Stomach (tissue), 8 donors: ENCODE measurements at regions not wholly inside any gene's neighbourhood (a gene's known extent, or its start where the extent isn't known, plus 50 kb on each side); places are given as distances from the start of the nearest gene placed in this dataset.

Experiments used
- DNase-seq, 2 donors: peaks; one replicate each; pipeline versions ENCODE4 v3.0.0 to v3.0.0-alpha.2; 2013 to 2019
- H3K27ac ChIP-seq, 5 donors: fragments of 200-600 bp in 4 of 5; sonication (generic) in 4 of 5; one replicate each; pipeline ENCODE4 v1.5.1; 2013 to 2019; ENCODE audit warnings: mild to moderate bottlenecking in 1 of 5, moderate library complexity in 1 of 5
- H3K27me3 ChIP-seq, 3 donors: fragments of 200-600 bp; sonication (generic); one replicate each; pipeline ENCODE4 v1.5.1; 2017 to 2019; ENCODE audit warnings: mixed run types in 1 of 3
- H3K36me3 ChIP-seq, 4 donors: fragments of 200-600 bp; sonication (generic); 1 replicate in 3 of 4; 2 replicates in 1 of 4; pipeline ENCODE4 v1.5.1; 2016 to 2019
- H3K4me1 ChIP-seq, 4 donors: fragments of 200-600 bp; sonication (generic); one replicate each; pipeline ENCODE4 v1.5.1; 2016 to 2019
- H3K4me3 ChIP-seq, 4 donors: fragments of 200-600 bp; sonication (generic) in 3 of 4; one replicate each; pipeline ENCODE4 v1.5.1; 2016 to 2019; ENCODE audit warnings: mild to moderate bottlenecking in 1 of 4
- H3K9me3 ChIP-seq, 4 donors: fragments of 200-600 bp; sonication (generic); one replicate each; pipeline ENCODE4 v1.5.1; 2016 to 2019
- EP300 ChIP-seq: sonication (generic); formaldehyde crosslinking; IDR thresholded peaks from one replicate; pipeline ENCODE4 v1.6.1; 2017; ENCODE audit warnings: antibody characterized with exemption
- POLR2A ChIP-seq, 4 donors: fragments of 450-650 bp; IDR thresholded peaks; one replicate each; pipeline ENCODE4 v1.6.1; 2016; ENCODE audit warnings: antibody characterized with exemption in 4 of 4, control low read depth in 2 of 4, mild to moderate bottlenecking in 1 of 4, moderate library complexity in 1 of 4
- POLR2AphosphoS5 ChIP-seq, 3 donors: sonication (generic); formaldehyde crosslinking; IDR thresholded peaks; one replicate each; pipeline ENCODE4 v1.6.1; 2016; ENCODE audit warnings: antibody characterized with exemption in 3 of 3
- WGBS, 5 donors: extraction: QIAGEN DNeasy Blood & Tissue Kit in 3 of 5; methylation state at CpG; one replicate each; pipeline versions ENCODE4 v1.1.5 to v1.1.7; 2013 to 2018; 5-methylcytosine and 5-hydroxymethylcytosine counted together
- intact Hi-C: fragments of 100-400 bp; cut with DNase I; formaldehyde crosslinking; loops from one replicate; pipeline ENCODE4 v1.15.1; 2023; ENCODE audit warnings: low total_unique reads
- TF ChIP-seq, protein P1 (sequence below), 7 experiments: fragments of 450-650 bp in 4 of 7; fragments of 200-600 bp in 3 of 7; sonication (generic) in 3 of 7; IDR thresholded peaks; one replicate each; pipeline ENCODE4 v1.5.1; 2016 to 2019; ENCODE audit warnings: antibody characterized with exemption in 7 of 7, control low read depth in 2 of 7, mild to moderate bottlenecking in 1 of 7
- donor health status: healthy with polysubstance abuse.
- donor health status: Bipolar disorder and iron deficiency.
- donor health status: healthy.

- no peak for TF ChIP-seq POLR2AphosphoS5 (IDR thresholded peaks at IDR 0.05)
- no peak for TF ChIP-seq POLR2A (IDR thresholded peaks at IDR 0.05)
- TF ChIP-seq, protein P1, sequence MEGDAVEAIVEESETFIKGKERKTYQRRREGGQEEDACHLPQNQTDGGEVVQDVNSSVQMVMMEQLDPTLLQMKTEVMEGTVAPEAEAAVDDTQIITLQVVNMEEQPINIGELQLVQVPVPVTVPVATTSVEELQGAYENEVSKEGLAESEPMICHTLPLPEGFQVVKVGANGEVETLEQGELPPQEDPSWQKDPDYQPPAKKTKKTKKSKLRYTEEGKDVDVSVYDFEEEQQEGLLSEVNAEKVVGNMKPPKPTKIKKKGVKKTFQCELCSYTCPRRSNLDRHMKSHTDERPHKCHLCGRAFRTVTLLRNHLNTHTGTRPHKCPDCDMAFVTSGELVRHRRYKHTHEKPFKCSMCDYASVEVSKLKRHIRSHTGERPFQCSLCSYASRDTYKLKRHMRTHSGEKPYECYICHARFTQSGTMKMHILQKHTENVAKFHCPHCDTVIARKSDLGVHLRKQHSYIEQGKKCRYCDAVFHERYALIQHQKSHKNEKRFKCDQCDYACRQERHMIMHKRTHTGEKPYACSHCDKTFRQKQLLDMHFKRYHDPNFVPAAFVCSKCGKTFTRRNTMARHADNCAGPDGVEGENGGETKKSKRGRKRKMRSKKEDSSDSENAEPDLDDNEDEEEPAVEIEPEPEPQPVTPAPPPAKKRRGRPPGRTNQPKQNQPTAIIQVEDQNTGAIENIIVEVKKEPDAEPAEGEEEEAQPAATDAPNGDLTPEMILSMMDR (IDR thresholded peaks at IDR 0.05): no peak
- TF ChIP-seq EP300: no peak
- DNase-seq: no peak
- H3K27me3 ChIP-seq: no peaks in the 10 kb centered on the region
- H3K36me3 ChIP-seq: no peaks in the 10 kb centered on the region
- H3K4me1 ChIP-seq: peaks cover 0 to 8% (median 0%) of the 10 kb centered on the region in 4 donors
- no peak overlapping the region for H3K4me3 ChIP-seq
- 65 to 74% (median 66%) methylated on average over 7 of the region's 7 CpGs for WGBS, 5 donors
- intact Hi-C loops: no loop called here
- no peaks in the 10 kb centered on the region for H3K9me3 ChIP-seq
- H3K27ac ChIP-seq: no peak overlapping the region
Observed at GRCh38 chr6:139553916-139554315, 179.5 kb upstream of the CITED2 start.

DNA sequence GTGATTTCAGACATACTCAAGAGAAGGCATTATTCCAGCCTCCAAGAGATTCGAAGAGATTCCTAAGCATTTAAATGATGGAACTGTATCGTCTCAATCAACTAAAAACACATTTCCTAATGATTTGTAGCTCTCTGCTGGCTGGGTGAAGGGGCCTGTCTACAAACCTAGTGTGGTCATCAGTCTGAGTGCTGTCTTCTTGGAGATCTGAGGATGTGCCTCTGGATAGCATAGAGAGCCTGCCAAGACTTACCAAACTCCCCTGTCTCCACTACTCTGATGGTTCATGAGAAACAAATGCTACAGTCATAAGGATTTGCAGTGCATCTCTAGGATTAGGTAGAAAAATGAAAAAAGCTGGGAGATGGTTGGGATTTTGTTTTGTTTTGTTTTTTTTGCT is 176.9 kb upstream of the CITED2 start:
- Histone ChIP-seq H3K36me3 (no peaks in the 10 kb centered on the region), H3K4me3 (no peak overlapping the region), H3K9me3 (no peaks in the 10 kb centered on the region), H3K27ac (no peak overlapping the region), H3K4me1 (peaks cover 0 to 18% (median 7%) of the 10 kb centered on the region in 4 donors), H3K27me3 (no peaks in the 10 kb centered on the region)
- intact Hi-C loops: no loop called here
- no peak for TF ChIP-seq EP300
- TF ChIP-seq POLR2AphosphoS5 (IDR thresholded peaks at IDR 0.05): no peak
- no peak for TF ChIP-seq POLR2A (IDR thresholded peaks at IDR 0.05)
- TF ChIP-seq, protein P1 (IDR thresholded peaks at IDR 0.05): no peak
- DNase-seq: no peak
- whole genome bisulfite sequencing, 5 donors: 85 to 94% (median 89%) methylated on average over 2 of the region's 2 CpGs

- H3K9me3 ChIP-seq: no peaks in the 10 kb centered on the region
- WGBS, 5 donors: 39 to 62% (median 50%) methylated on average over 3 of the region's 3 CpGs
- H3K27me3 ChIP-seq: no peaks in the 10 kb centered on the region
- TF ChIP-seq, protein P1 (IDR thresholded peaks at IDR 0.05): no peak
- no peak for TF ChIP-seq POLR2AphosphoS5 (IDR thresholded peaks at IDR 0.05)
- TF ChIP-seq POLR2A (IDR thresholded peaks at IDR 0.05): no peak
- no peak for TF ChIP-seq EP300
- H3K4me3 ChIP-seq: no peak overlapping the region
- intact Hi-C loops: no loop called here
- no peak overlapping the region for H3K27ac ChIP-seq
- H3K36me3 ChIP-seq: no peaks in the 10 kb centered on the region
- DNase-seq: no peak
- H3K4me1 ChIP-seq: peaks cover 4 to 28% (median 17%) of the 10 kb centered on the region in 4 donors
Observed at GRCh38 chr6:139550361-139550760, 175.9 kb upstream of the CITED2 start.

DNA sequence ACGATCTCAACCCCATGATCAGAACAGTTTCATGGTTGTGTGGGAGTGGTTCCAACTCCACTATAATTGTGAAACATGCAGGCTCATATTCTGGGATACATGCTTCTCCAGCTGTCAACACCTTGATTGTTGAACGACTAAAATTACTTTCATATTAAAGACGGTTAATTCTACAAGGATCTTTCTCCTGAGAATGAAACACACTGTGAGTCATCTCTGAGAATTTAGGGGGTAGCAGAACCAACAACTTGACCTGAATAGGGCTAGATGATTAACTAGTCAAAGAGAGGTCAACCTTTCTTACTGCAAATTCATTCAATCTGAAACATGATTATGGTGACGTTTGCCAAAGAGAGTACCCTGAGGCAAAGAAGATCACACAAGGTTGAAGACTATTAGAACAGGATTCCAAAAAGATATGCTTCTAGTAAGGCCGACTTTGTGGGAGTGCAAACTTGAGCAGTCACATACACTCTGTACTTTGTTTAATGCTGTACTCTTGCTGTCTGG is 175.2 kb upstream of the CITED2 start:
- H3K9me3 ChIP-seq: no peaks in the 10 kb centered on the region
- no peaks in the 10 kb centered on the region for H3K27me3 ChIP-seq
- no peak overlapping the region for H3K4me3 ChIP-seq
- H3K4me1 ChIP-seq: peaks cover 11 to 29% (median 22%) of the 10 kb centered on the region in 4 donors
- DNase-seq: no peak
- 85 to 95% (median 87%) methylated on average over 5 of the region's 5 CpGs for WGBS, 5 donors
- no peak overlapping the region for H3K27ac ChIP-seq
- intact Hi-C loops: no loop called here
- no peaks in the 10 kb centered on the region for H3K36me3 ChIP-seq
- no peak for TF ChIP-seq POLR2A (IDR thresholded peaks at IDR 0.05)
- TF ChIP-seq POLR2AphosphoS5 (IDR thresholded peaks at IDR 0.05): no peak
- TF ChIP-seq EP300: no peak
- TF ChIP-seq, protein P1 (IDR thresholded peaks at IDR 0.05): no peak
